GM12873 (cell line): ENCODE measurements at regions not wholly inside any gene's neighbourhood (a gene's known extent, or its start where the extent isn't known, plus 50 kb on each side); places are given as distances from the start of the nearest gene placed in this dataset.

Experiments
- TF ChIP-seq, protein P1 (sequence below): IDR thresholded peaks from 2 replicates; pipeline ENCODE4 v1.5.1; 2012; ENCODE audit warnings: low read depth, mild to moderate bottlenecking, moderate library complexity, low read length, control low read depth; ENCODE audit not compliant: insufficient read depth; ENCODE audit errors: missing control alignments

- TF ChIP-seq, protein P1, sequence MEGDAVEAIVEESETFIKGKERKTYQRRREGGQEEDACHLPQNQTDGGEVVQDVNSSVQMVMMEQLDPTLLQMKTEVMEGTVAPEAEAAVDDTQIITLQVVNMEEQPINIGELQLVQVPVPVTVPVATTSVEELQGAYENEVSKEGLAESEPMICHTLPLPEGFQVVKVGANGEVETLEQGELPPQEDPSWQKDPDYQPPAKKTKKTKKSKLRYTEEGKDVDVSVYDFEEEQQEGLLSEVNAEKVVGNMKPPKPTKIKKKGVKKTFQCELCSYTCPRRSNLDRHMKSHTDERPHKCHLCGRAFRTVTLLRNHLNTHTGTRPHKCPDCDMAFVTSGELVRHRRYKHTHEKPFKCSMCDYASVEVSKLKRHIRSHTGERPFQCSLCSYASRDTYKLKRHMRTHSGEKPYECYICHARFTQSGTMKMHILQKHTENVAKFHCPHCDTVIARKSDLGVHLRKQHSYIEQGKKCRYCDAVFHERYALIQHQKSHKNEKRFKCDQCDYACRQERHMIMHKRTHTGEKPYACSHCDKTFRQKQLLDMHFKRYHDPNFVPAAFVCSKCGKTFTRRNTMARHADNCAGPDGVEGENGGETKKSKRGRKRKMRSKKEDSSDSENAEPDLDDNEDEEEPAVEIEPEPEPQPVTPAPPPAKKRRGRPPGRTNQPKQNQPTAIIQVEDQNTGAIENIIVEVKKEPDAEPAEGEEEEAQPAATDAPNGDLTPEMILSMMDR, result no peak
These were observed 576.5 kb upstream of the BRINP1 start for GRCh38 chr9:119945686-119946085.

DNA sequence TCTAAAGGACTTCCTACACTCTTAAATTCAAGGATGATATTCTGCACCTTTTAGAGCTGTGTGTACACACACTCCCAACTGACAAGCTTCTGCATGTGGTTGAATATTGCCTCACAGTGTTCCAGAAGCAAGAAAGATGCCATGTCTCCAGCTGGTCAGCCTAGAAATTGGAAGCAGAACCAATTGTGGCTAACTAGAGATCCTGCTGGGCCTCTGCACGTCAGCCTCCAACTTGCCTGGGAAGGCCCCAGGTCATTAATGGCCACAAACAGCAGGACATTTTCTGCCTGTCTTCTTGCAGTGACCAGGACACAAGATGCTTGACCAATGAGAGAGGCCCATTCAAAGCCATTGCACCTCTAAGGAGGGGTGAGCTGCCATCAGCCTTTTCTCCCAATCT lies 571.9 kb upstream of the BRINP1 start:
- TF ChIP-seq, protein P1, result no peak

DNA sequence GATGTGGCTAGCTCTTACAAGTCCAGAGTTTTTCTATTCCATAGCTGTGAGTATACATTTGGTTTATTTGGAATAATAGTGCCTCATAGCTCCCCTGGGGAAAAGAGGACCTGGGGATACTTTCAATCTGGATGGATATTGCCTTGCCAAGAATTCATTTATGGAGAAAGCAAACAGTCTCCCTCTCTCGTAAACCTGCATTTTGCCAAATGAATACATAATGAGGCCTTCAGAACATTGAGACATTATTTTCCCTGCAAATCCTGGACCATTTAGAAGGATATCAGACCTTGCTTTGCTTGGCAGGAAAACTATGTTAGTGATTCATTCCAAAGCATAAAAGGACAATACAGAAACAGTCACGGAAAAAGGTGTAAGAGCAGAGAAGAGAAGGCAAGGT lies 569.6 kb upstream of the BRINP1 start:
- TF ChIP-seq, protein P1, result no peak

GRCh38 chr9:119934497-119934896 lies 565.3 kb upstream of the BRINP1 start:
- TF ChIP-seq, protein P1, result no peak

- TF ChIP-seq, protein P1, result no peak
These were observed 564.0 kb upstream of the BRINP1 start for GRCh38 chr9:119933191-119933590.

DNA sequence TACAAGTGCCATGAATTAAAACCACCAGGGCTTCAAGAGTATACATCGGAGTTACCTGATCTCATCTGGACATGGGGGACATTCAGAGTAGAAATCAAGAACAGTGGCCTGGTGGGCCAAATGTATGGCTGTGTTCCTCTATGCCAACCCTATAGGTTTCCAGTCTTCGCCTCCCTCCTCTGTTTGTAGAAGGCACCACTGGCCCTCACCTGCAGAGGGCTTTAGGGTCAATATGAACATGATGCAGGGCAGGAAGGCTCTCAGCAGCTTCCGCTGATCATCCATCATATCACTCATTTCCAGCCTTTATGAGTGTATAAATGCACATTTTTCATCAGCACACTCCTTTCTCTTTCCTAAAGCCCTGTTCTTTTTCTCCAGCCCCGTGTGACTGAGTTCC lies 555.5 kb upstream of the BRINP1 start:
- TF ChIP-seq, protein P1, result no peak

- TF ChIP-seq, protein P1, result no peak
These were observed 547.9 kb upstream of the BRINP1 start for GRCh38 chr9:119917175-119917574.
